ELF-1 (cell line): ENCODE measurements at regions not wholly inside any gene's neighbourhood (a gene's known extent, or its start where the extent isn't known, plus 50 kb on each side); places are given as distances from the start of the nearest gene placed in this dataset.
"Not testable (repeated sequence)": the region's sequence is repeated elsewhere in the genome, so short reads cannot be mapped to it uniquely, and the experiment has no call there.

Experiments
- DNase-seq: peaks from one replicate; pipeline ENCODE4 v3.0.0-alpha.2; 2016; ENCODE audit warnings: low read depth, low spot score

DNA sequence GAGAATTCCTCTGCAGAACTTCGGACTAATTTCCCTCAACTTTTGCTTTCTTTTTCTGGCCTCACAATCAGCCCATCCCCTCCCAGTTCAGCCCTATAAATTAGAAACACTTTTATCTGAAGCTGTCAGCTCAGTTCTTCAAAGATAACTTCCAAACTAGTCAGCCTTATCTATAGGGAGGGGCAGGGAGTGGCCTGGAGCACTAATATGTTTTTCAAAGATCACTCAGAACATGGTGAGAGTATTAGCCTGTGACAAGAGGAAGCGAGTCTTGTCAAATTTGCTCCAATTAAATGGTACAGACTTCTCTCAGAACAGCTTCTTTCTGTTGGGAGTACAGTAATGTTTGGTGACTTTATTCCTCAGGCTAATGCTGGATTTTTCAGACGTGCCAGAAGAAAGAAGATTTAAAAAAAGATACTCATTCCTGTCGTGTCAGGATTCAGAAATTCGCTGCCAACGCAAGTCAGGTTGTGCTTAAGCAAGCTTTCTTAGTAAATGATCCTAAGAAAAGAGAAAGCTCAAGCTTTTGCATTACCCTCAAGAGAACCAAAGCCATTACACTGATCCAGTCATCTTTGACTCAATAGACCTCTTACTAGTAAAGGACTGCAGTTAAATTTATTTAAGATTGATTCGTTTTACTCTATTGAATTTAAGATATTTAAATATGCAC lies 1033.6 kb downstream of the SLITRK5 start:
- peak; percentile 6 for DNase-seq

DNA sequence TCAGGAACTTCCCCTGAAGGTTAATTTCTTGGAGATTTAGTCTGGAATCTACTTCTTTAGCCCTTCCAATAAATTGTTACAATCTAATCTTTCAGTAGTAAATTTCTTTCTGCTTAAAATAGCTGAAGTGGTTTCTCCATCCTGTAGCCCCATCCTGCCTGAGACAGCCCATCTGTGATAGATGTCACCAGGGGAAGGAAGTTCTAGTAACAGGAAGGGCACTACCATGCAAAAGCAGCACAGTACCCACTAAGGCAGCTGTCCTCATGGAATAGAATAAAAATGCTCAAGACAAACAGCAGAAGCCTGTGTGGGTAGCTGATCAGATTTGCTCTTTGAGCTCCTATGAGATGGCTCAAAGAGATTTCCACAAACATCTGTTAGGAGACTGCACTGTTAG lies 1036.5 kb downstream of the SLITRK5 start:
- no peak for DNase-seq

DNA sequence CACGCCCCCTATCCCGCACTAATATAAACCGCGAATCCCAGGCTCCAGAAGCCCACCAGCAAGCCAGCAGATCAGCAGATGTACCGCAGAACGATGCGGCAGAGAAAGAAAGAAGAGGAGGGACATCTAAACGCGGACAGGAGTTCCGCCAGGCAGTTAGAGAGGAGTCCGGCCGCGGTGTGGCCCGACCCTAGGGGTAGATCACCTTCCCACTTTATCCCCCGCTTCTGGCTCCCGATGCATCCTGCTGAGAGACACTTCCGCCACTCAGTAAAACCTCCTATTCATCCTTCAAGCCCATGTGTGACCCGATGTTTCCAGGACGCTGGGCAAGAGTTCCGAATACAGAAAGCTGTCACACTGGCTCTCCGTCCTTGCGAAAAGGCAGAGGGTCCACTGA lies 1046.8 kb downstream of the SLITRK5 start:
- DNase-seq, result peak; percentile 6

DNA sequence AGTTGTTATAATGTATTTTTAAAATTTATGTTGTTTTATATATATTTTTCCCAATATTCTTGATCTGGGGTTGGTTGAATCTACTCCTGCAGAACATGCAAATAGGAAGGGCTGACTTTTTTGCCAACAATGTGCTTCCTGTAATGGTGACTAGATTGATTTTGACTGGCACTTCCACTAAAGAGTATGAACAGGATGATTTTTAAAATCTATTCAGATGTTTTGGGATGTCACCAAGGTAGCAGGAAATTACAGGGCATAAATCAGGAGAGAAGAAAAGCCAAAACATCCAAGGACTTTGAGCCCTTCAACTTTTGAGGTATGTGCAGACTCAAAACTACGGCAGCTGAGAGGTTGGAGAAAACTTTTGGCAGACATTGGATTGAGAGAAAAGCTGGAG lies 1047.6 kb downstream of the SLITRK5 start:
- DNase-seq, result no peak

DNA sequence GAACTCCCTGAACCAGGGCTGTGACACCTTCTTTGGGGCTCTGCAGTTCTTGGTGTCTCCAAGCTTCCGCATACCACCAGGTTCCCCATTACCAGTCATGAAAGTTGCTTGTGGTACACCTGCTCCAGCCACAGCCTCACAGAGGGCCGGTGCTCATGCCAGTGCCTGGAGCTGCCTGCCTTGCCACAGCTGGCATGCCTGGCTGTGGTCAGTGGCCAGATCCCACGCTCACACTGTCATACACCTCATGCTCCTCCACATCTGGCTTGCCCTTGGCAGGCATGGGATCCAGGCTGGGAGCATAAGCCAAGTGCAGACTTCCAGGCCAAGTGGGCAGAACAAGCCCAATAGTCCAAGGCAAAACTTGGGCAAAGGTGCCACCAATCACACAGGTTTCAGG lies 1054.9 kb downstream of the SLITRK5 start:
- no peak for DNase-seq

DNA sequence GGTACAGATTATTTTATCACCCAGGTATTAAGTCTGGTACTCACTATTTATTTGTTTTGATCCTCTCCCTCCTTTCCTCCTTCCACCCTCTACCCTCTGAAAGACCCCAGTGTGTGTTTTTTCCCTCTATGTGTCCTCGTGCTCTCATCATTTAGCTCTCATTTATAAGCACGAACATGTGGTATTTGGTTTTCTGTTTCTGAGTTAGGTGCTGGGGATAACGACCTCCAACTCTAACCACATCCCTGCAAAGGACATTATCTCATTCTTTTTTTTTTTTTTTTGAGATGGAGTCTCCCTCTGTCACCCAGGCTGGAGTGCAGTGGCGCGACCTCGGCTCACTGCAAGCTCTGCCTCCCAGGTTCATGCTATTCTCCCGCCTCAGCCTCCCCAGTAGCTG lies 1056.1 kb downstream of the SLITRK5 start:
- DNase-seq, result not testable (repeated sequence)

DNA sequence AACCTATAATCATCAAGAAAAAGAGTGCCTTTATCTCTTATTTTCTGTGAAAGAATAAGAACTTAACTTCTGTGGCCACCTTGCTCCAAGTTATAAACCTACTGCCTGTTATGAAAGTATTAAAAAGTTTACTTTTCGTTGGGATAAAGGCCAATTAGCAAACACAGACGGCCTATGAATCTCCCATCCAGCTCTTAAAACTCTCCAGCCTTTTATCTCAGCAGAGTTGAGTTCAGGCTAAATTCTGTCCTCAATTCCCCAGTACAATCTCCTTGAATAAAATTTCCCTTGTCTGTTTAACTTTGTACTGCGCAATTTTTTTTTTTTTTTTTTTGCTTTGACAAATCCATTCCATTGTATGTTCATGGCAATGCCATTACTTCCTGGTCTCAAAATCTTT lies 1058.4 kb downstream of the SLITRK5 start:
- DNase-seq, result no peak

DNA sequence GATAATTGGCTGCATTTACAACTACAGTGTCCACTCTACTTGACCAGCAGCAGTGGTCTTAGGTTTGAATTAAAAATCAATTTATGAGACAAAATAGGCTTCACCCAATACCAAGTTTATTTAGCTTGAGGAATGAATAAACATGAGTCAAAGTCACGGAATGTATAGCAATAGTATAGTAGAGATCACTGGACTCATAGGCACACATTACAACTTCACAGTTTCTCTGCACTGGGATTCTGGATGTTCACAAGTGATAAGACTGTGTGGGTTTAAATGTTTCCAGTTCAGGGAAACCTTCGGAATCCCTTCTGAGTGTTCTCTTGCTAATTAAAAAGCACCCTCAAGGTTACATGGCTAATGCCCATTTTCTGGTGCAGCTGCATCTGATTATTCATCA lies 1064.9 kb downstream of the SLITRK5 start:
- DNase-seq, result no peak

DNA sequence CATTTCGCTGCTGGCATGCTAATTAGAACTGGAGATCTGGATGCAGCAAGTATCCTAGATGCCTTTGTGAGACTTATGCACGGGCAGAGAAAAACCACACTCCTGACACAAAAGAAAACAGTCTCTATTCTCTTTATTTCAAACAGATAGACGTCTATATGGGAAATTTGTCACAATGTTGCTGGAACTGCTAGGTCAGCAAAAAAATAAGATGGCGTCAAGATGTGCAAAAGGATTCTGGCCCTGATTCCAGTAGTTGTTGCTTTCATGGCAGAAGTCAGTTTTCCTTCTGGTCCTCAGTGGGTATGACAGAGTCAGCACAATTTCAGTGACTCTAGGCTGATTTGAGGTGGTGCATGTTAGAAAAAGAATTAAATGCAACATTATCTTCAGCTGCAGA lies 1068.0 kb downstream of the SLITRK5 start:
- DNase-seq, result no peak

DNA sequence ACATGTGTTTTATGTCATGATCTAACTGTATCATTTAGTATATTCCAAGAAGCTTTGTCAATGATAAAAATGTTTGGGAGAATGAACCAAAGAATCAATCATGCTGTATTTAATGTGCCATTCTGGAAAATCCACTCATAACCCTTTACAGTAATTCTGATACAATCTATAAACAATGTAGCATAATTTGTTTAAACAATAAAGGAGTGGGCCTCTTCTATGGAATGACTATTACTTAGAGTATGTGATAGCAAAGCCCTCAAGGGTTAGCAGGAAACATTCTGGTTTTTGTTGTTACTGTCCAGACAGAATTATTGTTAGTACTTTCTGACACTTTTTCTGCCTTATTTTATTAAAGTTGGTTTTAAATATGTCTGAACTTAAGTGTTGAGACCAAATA lies 1073.1 kb downstream of the SLITRK5 start:
- no peak for DNase-seq

DNA sequence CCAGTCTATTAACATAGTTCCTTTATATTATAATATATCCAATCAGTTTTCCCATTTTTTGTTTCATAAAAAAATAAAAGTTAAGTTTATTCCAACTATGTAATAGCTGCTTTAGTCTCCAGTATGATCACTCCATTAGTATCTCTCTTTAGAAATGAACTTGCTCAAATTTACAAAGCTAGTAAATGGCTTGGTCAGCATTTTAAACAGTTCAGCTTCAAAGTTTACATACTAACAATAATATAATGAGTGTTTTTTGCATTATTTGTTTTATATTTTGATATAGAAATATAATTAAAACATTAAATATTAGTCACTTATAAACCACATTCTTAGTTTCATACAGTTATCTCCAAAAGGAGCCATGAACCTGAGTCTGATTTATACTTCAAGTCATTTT lies 1073.8 kb downstream of the SLITRK5 start:
- no peak for DNase-seq

DNA sequence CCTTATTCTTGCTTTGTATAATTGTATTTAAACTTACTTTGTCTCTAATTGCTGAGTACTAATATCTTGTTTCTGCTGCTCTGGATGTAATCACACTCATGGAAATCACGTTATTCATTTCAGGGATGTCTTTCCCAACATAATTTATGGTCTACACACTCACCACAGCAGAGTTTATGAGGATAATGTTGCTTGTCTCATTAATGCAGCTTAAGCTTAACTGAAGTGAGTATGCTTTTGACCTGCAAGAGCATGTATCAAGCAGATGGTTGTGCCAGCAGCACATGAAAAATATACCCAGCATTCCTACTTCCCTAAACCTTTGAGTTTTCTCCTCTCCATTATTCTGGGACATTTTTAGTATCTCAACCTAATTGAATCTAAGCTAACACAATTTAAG lies 1080.9 kb downstream of the SLITRK5 start:
- DNase-seq, result no peak

DNA sequence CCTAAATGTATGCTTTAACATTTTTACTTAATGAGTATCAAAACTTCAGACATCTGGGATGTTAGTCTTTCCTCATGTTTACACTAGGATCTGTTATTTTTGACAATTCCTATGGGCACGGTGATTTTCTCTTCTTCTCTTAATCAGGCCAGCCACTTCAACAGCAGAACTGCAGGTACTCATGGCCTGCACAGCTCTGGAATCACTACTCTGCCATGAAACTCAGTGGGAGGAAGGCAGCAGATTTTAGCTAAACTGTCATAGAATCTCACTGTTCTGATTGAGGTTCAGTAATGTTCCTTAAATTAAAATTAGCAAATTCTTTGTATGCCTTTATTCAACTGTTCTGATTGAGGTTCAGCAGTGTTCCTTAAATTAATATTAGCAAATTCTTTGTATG lies 1083.0 kb downstream of the SLITRK5 start:
- no peak for DNase-seq

DNA sequence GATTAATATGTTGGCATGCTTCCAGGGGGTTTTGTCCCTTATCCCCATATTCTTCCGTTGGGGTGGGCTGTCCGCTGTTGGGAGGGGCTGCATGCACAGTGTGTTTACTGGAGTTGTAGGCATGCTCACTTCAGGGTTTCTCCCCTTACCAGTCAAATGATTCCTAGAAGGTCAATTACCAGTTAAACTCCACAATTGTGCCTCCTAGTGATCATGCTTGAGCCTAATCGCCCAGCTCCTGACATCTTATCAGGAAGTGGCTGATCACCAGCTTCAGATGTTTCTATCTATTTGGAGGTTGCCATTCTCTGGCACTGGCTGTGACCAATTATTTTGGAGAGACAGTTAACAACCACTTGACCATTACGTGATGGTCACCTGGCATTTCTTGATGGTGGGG lies 1090.0 kb downstream of the SLITRK5 start:
- DNase-seq, result no peak

DNA sequence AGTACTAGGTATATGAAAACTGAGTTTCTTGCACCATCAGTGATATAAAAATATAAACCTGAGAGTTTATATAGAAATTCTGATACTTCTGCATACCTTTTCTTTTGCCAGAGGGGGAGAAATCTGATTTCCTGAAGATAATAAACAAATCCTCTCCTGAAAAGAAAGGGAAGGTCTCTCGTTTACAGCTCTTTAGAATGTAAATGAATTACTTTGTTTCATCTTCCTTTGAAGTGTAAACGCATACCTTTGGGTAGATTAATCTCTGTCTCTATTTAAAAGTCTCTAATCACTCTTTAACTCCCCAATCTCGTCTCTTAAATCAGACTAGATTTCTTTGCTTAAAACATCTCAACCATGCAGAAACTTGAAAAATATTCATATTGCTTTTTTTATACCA lies 1092.9 kb downstream of the SLITRK5 start:
- no peak for DNase-seq

DNA sequence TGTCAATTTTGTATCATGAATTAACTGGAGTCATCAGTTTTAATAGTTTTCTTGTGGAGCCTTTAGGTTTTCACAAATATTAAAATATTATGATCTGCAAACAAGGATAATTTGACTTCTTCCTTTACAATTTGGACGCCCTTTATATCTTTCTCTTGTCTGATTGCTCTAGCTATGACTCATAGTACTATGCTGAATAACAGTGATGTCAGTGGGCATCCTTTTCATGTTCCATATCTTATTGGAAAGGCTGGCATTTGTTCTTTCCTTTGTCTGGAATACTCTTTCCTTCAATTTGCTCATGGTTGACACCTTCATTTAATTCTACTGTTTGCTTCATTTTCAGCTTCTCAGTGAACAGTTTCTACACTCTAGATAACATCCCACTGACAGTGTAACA lies 1129.3 kb downstream of the SLITRK5 start:
- DNase-seq, result no peak

DNA sequence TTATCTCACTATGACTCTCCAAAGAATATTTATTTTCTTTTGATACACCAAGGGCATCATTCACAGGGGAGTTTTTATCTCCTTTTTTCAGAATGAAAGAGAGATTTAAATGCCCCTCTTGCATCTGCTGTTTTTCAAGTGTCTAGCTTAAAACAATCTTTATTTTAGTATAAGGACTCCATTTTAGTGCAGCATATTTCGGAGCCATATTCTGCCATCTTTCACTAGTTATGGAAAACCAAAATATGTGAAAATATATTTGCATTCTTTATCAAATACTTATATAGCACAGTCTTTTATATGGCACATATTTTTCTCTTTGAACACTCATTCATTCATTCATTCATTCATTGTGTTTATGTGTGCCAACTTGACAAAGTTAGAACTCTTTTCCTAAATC lies 1130.2 kb downstream of the SLITRK5 start:
- DNase-seq, result no peak

DNA sequence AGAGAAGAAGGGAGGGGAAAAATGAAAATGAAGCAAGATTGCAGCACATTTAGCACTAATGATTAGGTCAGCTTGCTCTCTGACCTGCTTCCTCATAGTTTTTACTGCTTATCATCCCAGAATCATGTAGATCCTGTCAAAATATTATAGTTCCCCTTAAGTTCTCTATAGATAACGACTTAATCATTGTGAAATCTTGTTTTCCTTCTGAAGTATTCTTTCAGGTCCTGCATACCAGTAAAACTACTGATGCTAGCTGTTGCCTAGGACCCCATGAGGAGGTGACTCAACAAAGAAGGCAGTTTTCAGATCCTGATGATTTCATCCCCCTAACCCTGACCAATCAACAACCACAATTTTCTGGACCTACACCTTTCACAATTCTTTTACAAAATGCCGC lies 1131.7 kb downstream of the SLITRK5 start:
- DNase-seq, result no peak

DNA sequence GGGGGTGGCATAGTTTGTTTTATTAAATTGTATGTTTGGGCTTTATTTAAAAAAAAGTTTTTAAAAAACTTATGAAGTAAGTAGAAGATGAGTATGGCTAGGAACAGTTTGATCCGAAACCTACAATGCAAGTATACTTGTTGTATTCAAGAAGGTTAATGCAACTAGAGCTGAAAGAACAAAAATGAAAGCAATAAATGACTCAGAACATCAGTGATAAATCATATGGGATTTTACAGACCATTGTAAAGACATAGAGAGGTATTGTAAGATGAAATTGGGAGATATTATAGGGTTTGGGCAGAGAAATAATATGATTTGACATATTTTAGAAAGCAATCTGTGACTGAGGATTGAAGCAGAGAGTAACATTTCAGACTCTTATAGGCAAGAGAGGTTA lies 1135.3 kb downstream of the SLITRK5 start:
- DNase-seq, result no peak

DNA sequence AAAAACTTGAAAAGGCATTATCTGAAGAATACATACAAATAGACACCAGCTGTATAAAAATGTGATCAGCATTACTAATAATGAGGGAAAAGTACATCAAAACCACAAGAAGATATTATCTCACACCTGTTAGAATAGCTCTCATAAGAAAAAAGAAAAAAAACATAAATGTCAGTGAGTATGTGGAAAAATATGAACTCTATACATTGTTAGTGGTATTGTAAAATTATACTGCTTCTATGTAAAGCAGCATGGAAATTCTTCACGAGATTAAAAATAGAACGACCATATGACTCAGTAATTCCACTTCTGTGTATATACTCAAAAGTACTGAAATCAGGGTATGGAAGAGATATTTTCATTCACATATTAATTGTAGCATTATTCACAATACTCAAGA lies 1146.4 kb downstream of the SLITRK5 start:
- no peak for DNase-seq

DNA sequence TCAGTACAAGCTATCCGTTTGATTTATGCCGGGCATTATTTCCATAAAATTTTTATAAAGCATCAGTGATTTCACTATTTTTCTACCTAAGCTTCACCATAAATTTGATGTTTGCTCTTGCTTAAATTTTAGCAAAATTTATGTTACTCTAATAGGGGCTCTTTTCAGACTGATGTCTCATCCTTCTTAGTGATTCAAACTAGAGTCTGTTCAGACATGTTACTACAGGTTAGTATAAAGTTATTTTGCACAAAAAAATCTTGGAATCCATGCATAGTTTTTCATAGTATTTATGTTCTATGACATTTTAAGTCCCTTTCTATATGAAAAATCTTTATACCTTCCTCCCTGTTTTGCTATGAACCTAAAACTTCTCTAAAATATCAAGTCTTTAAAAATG lies 1151.9 kb downstream of the SLITRK5 start:
- DNase-seq, result no peak

DNA sequence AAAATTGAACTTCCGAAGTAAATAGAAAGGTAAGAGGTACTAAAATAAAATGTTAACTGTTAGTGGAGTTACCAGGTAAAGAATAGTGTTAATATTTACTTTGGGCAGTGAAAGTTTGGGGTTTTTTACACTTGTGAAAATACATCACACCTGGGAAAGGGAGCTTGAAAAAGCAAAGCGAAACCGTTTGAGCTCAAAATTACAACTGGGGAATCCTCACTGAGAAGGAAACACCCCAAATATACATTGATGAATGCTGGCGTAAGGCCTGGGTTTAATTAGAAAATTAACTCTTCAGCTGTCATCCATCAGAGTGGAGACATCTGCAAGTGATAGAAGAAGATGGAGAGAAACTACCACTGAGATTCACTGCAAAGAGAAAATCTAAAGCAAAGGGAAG lies 1153.0 kb downstream of the SLITRK5 start:
- no peak for DNase-seq

DNA sequence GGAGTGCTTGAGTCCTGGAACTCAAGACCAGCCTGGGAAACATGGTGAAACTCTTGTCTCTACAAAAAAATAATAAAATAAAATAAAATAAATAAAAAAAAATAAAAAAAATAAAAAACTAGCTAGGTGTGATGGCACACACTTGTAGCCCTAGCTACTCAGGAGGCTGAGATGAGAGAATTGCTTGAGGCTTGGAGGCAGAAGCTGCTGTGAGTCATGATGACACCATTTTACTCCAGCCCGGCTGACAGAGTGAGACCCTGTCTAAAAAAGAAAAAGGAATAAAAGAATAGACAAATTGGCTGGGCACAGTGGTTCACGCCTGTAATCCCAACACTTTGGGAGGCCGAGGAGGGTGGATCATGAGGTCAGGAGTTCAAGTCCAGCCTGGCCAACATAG lies 1168.9 kb downstream of the SLITRK5 start:
- no peak for DNase-seq

DNA sequence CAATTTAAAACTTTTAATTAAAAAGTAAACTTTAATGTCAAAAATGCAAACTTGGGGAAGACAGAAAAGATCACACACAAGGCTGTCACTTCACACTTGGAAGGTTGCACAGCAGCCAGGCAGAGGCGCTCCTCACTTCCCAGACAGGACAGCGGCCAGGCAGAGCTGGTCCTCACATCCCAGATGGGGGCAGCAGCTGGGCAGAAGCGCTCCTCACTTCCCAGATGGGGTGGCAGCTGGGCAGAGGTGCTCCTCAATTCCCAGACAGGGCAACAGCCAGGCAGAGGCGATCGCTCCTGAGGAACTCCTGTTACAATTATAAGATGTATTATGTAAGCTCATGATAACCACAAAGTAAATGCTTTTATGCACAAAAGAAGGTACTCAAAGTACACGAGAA lies 1181.1 kb downstream of the SLITRK5 start:
- DNase-seq, result not testable (repeated sequence)
